Left renal cortex interstitium (tissue), 4 donors: ENCODE measurements at regions not wholly inside any gene's neighbourhood (a gene's known extent, or its start where the extent isn't known, plus 50 kb on each side); places are given as distances from the start of the nearest gene placed in this dataset.

Experiments
- DNase-seq, 4 donors: peaks; one replicate each; pipeline ENCODE4 v3.0.0-alpha.2; 2013; ENCODE audit warnings: low read depth in 4 of 4, low spot score in 2 of 4, missing footprints in 1 of 4

GRCh38 chr13:26967119-26968038 is 204.2 kb downstream of the USP12 start:
- no peak for DNase-seq

- no peak for DNase-seq
These were observed 204.9 kb downstream of the USP12 start for GRCh38 chr13:26966701-26967080.

- DNase-seq = no peak
These were observed 205.5 kb downstream of the USP12 start for GRCh38 chr13:26965952-26966700.

GRCh38 chr13:26964278-26965250 is 204.0 kb upstream of the GPR12 start:
- DNase-seq = no peak

DNA sequence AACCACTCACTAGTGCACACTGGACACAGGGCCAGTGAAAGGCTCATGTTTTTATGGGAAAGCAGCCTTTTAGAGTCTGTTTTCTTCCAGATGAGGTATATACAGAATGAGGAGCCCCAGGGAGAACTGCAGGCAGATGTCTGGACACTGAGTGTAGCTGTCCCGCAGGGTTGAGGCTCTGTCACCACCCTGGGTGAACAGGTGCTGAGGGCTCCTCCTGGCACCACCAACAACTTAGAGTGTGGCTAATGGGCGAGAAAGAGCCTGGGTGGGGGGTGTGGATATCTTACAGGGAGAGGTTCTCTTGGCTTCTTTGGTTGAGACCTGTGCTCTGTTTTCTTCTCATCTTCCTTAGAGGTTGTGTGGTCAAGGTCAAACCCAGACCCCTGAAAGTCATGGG is 202.1 kb upstream of the GPR12 start:
- DNase-seq = no peak

DNA sequence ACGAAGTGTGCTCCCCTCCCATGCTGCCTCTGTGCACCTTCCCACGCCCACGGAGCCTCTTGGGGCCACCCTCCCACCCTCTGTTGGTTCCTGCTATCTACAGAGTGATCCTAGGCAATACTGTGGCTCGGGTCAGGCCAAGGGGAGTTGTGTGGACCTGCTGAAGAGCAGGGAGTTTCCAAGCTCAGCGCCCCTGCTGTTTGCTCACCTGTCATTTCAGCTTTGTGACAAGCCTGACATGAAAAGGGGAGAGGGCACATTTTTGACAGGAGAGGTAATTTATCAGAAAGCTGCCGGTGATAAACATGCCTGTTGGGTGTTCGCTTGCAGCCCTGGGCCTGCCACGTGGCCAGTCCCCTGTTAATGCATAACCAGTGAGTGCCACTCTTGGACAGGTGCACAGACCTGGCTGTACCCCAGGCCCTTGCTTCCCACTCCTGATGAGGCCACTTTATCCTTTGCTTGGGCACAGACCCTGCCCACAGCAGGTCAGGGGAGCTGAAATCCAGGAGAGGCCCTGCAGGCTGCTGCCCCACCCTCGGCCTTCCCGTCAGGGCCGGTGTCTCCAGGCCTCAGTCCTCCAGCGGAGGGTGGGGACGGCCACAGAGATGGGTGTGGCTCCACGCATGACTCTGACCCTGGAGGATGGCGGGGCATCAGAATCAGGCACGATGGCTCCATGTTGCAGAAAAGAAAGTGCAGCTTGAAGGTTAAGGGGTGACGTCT is 201.5 kb upstream of the GPR12 start:
- DNase-seq = no peak

DNA sequence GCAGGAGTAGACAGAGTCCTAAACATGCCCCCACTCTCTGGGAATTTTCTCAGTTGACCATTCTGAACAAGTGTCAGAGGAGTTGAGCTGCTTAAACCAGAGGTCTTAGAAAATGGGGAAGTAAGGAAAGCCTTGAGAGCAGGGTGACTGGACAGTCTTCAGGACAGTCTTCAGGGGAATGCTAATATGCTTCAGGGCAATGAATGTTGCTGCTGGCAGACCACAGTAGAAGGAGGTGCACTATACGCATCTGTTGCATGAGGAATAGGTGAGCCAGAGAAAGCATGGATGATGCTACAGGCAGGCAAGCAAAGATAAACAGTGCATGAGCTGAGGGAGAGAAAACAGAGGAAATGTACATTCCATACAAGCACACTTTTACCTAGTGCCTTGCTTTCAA is 196.6 kb upstream of the GPR12 start:
- DNase-seq = no peak

DNA sequence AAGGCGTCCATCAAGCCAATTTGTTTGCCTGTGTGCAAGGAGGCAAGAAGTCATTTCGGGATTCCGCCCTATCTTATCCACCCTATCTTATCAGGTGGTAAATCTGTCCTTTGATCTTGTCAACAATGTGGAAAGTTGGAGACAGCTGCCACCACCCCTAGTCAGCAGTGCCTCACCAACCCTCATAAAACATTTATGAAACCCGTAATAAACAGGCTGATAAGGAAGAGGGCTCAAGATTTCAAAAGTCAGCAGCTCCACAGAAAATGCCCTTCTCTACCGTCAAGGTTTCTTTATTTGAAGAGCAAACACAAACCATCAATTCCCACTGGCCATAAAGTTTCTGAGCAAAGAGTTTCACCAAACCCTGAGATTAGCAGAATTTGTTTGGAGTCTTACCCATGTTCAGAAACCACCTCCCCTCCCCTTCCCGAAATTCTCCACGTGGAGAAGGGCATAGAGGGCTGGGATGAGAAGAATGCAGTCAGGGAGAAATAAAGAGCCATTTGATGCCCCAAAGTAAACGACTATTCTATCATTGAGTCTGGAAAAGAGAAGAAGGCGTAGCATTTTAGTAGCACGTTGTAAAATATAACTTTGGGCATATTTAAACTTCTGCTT is 196.0 kb upstream of the GPR12 start:
- no peak for DNase-seq

GRCh38 chr13:26954976-26955375 is 194.4 kb upstream of the GPR12 start:
- DNase-seq = no peak

DNA sequence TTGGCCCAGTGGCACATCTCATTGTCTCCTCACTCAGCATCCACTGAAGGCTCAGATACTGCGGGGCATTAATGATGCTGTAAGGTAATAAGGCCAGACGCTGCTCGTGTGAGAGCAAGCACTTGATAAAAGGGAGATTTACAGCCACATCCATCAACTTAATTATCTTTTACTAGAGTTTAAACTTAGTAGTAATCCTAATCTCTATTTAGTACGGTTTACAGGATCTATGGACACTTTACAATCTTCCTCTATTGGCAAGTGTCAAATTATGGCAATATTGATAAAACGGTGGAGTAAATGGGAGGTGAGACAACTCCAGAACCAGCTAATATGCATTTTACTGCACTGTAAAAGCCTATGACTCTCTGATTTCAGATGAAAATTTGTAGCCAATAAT is 192.7 kb upstream of the GPR12 start:
- DNase-seq = no peak

- DNase-seq = no peak
These were observed 192.1 kb upstream of the GPR12 start for GRCh38 chr13:26952551-26953143.

DNA sequence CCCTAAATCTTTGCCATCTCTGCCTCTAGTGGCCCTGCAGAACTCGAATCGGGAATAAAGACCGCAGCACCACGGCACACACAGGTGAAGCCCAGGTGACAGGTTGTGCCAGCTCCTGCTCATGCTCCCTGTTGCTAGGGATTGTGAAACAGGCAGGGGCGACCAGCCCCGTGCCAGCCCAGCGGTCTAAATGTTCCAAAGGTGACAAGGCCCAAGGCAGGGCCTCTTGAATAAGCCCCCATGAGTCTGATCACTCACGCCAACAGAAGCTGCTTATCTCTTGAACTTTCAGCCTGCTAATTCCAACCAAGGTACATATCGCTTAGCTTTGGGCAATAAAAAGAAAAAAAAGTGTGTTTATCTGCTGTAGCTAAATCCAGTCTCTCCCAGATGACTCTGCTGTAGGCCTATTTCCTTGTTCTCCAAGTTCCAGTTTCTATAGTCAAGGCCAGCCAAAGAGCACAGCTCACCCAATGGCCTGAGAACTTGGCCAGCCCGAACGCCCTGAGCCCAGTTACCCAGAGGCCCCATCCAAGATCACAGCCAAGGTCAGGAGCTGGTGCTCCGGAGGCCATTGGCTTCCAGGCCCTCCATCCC is 191.1 kb upstream of the GPR12 start:
- no peak for DNase-seq

DNA sequence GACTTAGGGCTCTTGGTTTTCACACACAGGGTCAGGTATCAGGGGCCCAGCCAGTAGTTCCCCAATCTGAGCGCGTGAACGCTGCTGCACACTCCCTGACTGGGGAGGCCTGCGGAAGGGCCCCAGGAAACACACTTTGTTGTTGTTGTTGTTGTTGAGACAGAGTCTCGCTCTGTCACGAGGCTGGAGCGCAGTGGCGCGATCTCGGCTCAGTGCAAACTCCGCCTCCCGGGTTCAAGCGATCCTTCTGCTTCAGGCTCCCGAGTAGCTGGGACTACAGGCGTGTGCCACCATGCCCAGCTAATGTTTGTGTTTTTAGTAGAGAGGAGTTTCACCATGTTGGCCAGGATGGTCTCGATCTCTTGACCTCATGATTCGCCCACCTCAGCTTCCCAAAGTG is 190.4 kb upstream of the GPR12 start:
- DNase-seq = no peak

DNA sequence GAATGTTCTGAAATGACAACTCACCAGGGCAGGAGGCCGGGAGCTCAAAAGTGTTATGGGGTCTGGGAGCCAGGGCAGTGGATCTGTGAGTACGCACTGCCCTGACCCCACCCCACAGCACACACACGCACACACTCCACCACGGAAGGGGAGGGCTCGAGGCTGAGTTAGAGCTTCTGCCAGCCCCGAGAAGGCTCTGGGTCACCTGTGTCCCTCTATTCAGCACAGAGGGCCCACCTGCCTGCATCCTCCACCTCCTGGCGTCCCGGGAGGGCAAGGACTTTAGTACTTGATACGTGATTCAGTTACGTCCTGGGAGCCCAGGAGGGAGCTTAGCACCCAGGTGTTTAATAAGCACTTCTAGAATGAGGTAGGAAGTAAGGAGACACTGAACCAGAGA is 190.0 kb upstream of the GPR12 start:
- DNase-seq = no peak

GRCh38 chr13:26949701-26950502 is 189.3 kb upstream of the GPR12 start:
- DNase-seq = no peak

DNA sequence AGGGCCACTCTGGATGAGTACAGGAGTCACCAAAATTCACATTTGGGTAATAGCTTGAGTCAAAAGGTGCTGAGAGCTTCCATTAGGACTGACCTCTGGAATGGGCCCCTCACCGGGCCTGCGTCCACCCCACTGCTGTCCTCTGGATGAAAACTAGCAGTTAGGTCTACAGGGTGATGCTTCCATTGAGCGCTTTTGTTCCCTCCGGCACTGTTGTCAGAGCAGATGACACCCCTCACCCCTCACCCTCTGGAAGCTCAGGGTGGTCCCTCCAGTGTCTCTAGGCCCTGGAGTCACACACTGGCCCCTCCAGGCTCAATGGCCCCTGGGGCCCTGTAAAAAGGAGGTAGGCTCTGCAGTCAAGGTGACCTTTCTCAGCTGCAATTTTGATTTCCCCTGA is 187.8 kb upstream of the GPR12 start:
- no peak for DNase-seq

DNA sequence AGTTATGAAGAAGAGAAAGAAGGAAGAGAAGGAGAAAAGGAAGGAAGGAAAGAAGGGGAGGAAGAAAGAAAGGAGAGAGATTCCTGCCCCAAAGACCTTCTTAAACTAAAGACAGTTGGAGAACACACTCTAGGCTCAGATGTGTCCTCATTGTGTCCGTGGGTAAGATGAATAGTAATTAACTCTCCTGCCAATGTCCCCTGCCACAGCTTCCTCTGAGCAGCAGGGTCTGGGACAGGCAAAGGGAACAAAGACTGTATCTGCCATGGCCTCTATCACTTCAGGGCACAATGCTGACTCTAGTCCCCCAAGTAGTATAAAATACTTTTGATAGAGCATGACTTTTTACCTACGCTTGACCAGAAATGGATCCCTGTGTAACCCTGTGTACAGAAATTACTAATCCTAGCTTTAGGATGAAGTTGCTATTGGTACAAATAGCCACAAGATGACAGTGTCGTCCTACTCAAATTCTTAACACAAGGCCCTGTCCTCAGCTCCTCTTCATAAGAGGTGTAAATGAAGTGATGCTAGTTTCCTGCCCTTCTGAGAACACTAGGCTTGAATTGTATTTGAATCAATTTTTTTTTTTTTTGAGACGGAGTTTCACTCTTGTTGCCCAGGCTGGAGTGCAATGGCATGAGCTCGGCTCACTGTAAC is 186.2 kb upstream of the GPR12 start:
- DNase-seq = no peak

GRCh38 chr13:26943748-26944147 is 183.2 kb upstream of the GPR12 start:
- no peak for DNase-seq
